PC-3 (cell line): ENCODE measurements at regions not wholly inside any gene's neighbourhood (a gene's known extent, or its start where the extent isn't known, plus 50 kb on each side); places are given as distances from the start of the nearest gene placed in this dataset.

Experiments
- ATAC-seq: fragments of 200-7000 bp; cut with Tn5 transposase; 2 replicates; pipeline ENCODE4 v1.9.1; 2020; ENCODE audit warnings: mild to moderate bottlenecking, moderate library complexity
- BruUV-seq: library from RNA; stranded (reverse); fragments of 400-500 nt; replicated peaks from 2 replicates; lab custom pipeline; 2021; lab: Mats Ljungman, UMichigan
- CTCF ChIA-PET: fragments of 300-600 bp; sonication (Branson Sonifier 250); formaldehyde crosslinking; loops from one replicate; lab custom pipeline; 2022; ENCODE audit warnings: antibody characterized with exemption; lab: Charles Lee
- POLR2A ChIA-PET: fragments of 300-600 bp; sonication (Branson Sonifier 250); formaldehyde crosslinking; loops from one replicate; lab custom pipeline; 2022; ENCODE audit warnings: antibody characterized with exemption; ENCODE audit not compliant: unreplicated experiment; lab: Charles Lee
- DNase-seq: peaks from one replicate; pipeline ENCODE4 v3.0.0-alpha.2; 2015
- H2AFZ ChIP-seq: fragments of 300-600 bp; sonication (generic); 2 replicates; pipeline ENCODE4 v1.6.0; 2016; ENCODE audit warnings: antibody characterized with exemption, low read length
- H3F3A ChIP-seq: fragments of 300-600 bp; sonication (generic); one replicate; pipeline ENCODE4 v1.6.0; 2017; ENCODE audit warnings: antibody characterized with exemption, low read length, control low read depth, mild to moderate bottlenecking; ENCODE audit not compliant: unreplicated experiment
- H3K27ac ChIP-seq: fragments of 300-600 bp; sonication (generic); 2 replicates; pipeline ENCODE4 v1.5.1; 2016; ENCODE audit warnings: mild to moderate bottlenecking, low read length
- H3K27me3 ChIP-seq: fragments of 300-600 bp; sonication (generic); 2 replicates; pipeline ENCODE4 v1.6.1; 2016; ENCODE audit warnings: low read length, mixed read lengths
- H3K36me3 ChIP-seq: fragments of 300-600 bp; sonication (generic); 2 replicates; pipeline ENCODE4 v1.6.1; 2016; ENCODE audit warnings: low read depth, mixed run types, low read length, mixed read lengths
- H3K4me1 ChIP-seq: fragments of 300-600 bp; sonication (generic); 2 replicates; pipeline ENCODE4 v1.5.1; 2016; ENCODE audit warnings: low read length; ENCODE audit not compliant: insufficient read depth
- H3K4me2 ChIP-seq: fragments of 300-600 bp; sonication (generic); 2 replicates; pipeline ENCODE4 v1.6.0; 2016; ENCODE audit warnings: low read length
- H3K4me3 ChIP-seq: fragments of 300-600 bp; sonication (generic); 2 replicates; pipeline ENCODE4 v1.5.1; 2016; ENCODE audit warnings: mild to moderate bottlenecking, low read length, mixed read lengths
- H3K79me2 ChIP-seq: fragments of 300-600 bp; sonication (generic); 2 replicates; pipeline ENCODE4 v1.6.1; 2017; ENCODE audit warnings: low read length, mixed read lengths
- H3K9ac ChIP-seq: fragments of 300-600 bp; sonication (generic); 2 replicates; pipeline ENCODE4 v1.6.0; 2016; ENCODE audit warnings: mild to moderate bottlenecking, low read length
- H3K9me2 ChIP-seq: fragments of 300-600 bp; sonication (generic); replicated peaks from 2 replicates; pipeline ENCODE4 v1.6.1; 2016; ENCODE audit warnings: mixed run types, low read length, mixed read lengths
- H3K9me3 ChIP-seq: fragments of 300-600 bp; sonication (generic); 2 replicates; pipeline ENCODE4 v1.6.1; 2016; ENCODE audit warnings: low read length, mixed read lengths
- H4K20me1 ChIP-seq: fragments of 300-600 bp; sonication (generic); 2 replicates; pipeline ENCODE4 v1.6.1; 2016; ENCODE audit warnings: low read length, mixed read lengths
- CTCF ChIP-seq: fragments of 300-600 bp; sonication (generic); conservative IDR thresholded peaks from 2 replicates; pipeline ENCODE4 v1.5.1; 2017; ENCODE audit warnings: antibody characterized with exemption, low read depth, mild to moderate bottlenecking, low read length
- EZH2 ChIP-seq: fragments of 300-600 bp; sonication (generic); IDR thresholded peaks from one replicate; pipeline ENCODE4 v1.6.1; 2017; ENCODE audit warnings: antibody characterized with exemption, mild to moderate bottlenecking, low read length; ENCODE audit not compliant: unreplicated experiment
- EZH2phosphoT487 ChIP-seq: fragments of 300-600 bp; sonication (generic); IDR thresholded peaks from 2 replicates; pipeline ENCODE4 v1.6.1; 2018; ENCODE audit warnings: mild to moderate bottlenecking, antibody characterized with exemption, low read length, borderline replicate concordance
- intact Hi-C: fragments of 100-400 bp; cut with micrococcal nuclease; formaldehyde crosslinking; loops from 2 replicates; pipeline ENCODE4 v1.9.0; 2023

DNA sequence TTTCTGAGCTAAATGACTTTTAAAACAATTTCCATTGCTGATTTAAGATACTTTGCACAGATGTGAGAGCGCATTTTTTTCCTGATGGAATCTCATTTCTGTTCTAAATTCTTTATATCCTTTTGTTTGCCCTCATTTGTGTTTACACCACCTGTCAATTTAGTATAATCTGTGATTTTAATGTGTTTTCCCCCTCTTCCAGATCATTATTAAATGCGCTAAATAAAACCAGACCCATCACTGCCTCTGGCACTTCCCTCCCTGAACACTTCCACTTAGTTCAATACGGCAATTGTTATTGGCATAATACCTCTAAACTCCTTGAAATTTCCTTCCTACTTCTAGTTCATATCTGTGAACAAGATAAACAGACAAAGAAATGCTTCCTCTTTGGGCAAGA lies 186.9 kb upstream of the ADGRL2 start:
- no peaks in the 10 kb centered on the region for H3K27me3 ChIP-seq
- H3K36me3 ChIP-seq, result no peaks in the 10 kb centered on the region
- POLR2A ChIA-PET, result no interaction called here
- no peaks in the 10 kb centered on the region for H3K9me2 ChIP-seq
- no peaks in the 10 kb centered on the region for H3K79me2 ChIP-seq
- no peak overlapping the region for H3K27ac ChIP-seq
- CTCF ChIA-PET, result no interaction called here
- H3K9me3 ChIP-seq, result no peaks in the 10 kb centered on the region
- H4K20me1 ChIP-seq, result no peaks in the 10 kb centered on the region
- no peak overlapping the region for H3K4me2 ChIP-seq
- no peak overlapping the region for H3K9ac ChIP-seq
- H3F3A ChIP-seq, result no peaks in the 10 kb centered on the region
- no peak overlapping the region for H3K4me3 ChIP-seq
- DNase-seq, result no peak
- no peaks in the 10 kb centered on the region for H3K4me1 ChIP-seq
- ATAC-seq, result no peak
- BruUV-seq, result no TSS peak
- TF ChIP-seq EZH2 (no peak), EZH2phosphoT487 (no peak), CTCF (no peak)
- intact Hi-C loops, result no loop called here
- no peak overlapping the region for H2AFZ ChIP-seq

DNA sequence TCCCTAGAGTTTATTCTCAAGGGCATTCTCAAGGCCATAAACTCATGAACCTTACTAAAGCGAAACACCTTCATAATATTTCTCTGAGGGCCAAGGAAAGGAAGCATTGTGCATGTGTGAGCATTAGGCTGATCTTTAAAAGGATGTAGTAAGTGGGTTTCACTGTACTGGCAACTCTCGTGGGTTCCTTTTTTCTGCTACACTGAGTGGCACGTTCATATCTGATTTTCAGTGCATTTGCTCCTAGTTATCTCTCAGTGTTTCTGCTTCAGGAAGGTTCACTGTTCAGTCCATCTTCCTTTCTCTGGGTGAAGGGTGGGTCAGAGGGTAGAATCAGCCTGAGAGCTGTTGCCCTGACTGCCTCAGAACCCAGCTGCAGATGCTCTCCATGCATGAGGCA lies 192.8 kb upstream of the ADGRL2 start:
- Histone ChIP-seq H4K20me1 (no peaks in the 10 kb centered on the region), H3K9me2 (no peaks in the 10 kb centered on the region), H3K9ac (no peak overlapping the region), H3K27ac (no peak overlapping the region), H3K4me1 (no peaks in the 10 kb centered on the region), H2AFZ (no peak overlapping the region), H3K79me2 (no peaks in the 10 kb centered on the region), H3K4me3 (no peak overlapping the region), H3K36me3 (no peaks in the 10 kb centered on the region), H3K4me2 (no peak overlapping the region), H3F3A (no peaks in the 10 kb centered on the region), H3K9me3 (no peaks in the 10 kb centered on the region), H3K27me3 (no peaks in the 10 kb centered on the region)
- intact Hi-C loops, result no loop called here
- no TSS peak for BruUV-seq
- POLR2A ChIA-PET, result interaction anchor here (0.6 kb wide), 1 partner anchor 163 kb away, joined by 3 read pairs; no protein-coding TSS in a partner anchor
- ATAC-seq (no peak), DNase-seq (no peak)
- CTCF ChIA-PET, result no interaction called here
- no peak for TF ChIP-seq CTCF
- TF ChIP-seq EZH2phosphoT487, result no peak
- no peak for TF ChIP-seq EZH2

- POLR2A ChIA-PET, result interaction anchor here (0.6 kb wide), 1 partner anchor 164 kb away, joined by 3 read pairs; no protein-coding TSS in a partner anchor
- Histone ChIP-seq H3K9me2 (no peaks in the 10 kb centered on the region), H3K9ac (no peak overlapping the region), H3K4me3 (no peak overlapping the region), H3K4me1 (no peaks in the 10 kb centered on the region), H3K79me2 (no peaks in the 10 kb centered on the region), H3K4me2 (no peak overlapping the region), H3K36me3 (no peaks in the 10 kb centered on the region), H3F3A (no peaks in the 10 kb centered on the region), H3K27ac (no peak overlapping the region), H2AFZ (no peak overlapping the region), H3K27me3 (no peaks in the 10 kb centered on the region), H4K20me1 (no peaks in the 10 kb centered on the region), H3K9me3 (no peaks in the 10 kb centered on the region)
- TF ChIP-seq EZH2 (no peak), CTCF (no peak), EZH2phosphoT487 (no peak)
- CTCF ChIA-PET, result no interaction called here
- intact Hi-C loops, result no loop called here
- ATAC-seq (no peak), DNase-seq (no peak)
- no TSS peak for BruUV-seq
Observed at GRCh38 chr1:81607086-81607485, 193.6 kb upstream of the ADGRL2 start.
